HCEC 1CT (cell line): ENCODE measurements at regions not wholly inside any gene's neighbourhood (a gene's known extent, or its start where the extent isn't known, plus 50 kb on each side); places are given as distances from the start of the nearest gene placed in this dataset.
"Not testable (repeated sequence)": the region's sequence is repeated elsewhere in the genome, so short reads cannot be mapped to it uniquely, and the experiment has no call there.

Source experiments
- DNase-seq: peaks from one replicate; pipeline ENCODE4 v3.0.0-alpha.2; 2017

DNA sequence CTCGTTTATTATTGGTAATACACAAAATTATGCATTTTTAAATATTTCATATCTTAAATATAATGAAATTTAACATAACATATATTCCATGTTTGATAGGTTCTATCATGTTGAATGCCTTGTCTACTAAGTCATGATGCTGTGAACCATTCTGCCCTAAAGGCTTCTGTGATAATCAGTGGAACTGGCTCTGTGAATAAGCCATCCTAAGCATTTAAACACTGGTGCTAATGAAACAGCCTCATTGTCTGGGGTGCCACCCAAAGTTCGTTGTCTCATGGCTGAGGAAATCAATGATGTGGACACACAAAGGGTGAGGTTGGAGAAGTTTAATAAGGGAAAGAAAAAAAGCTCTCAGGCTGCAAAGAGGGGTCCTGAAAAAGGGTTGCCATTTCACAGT, 264.7 kb upstream of the ZRANB2 start:
- no peak for DNase-seq

DNA sequence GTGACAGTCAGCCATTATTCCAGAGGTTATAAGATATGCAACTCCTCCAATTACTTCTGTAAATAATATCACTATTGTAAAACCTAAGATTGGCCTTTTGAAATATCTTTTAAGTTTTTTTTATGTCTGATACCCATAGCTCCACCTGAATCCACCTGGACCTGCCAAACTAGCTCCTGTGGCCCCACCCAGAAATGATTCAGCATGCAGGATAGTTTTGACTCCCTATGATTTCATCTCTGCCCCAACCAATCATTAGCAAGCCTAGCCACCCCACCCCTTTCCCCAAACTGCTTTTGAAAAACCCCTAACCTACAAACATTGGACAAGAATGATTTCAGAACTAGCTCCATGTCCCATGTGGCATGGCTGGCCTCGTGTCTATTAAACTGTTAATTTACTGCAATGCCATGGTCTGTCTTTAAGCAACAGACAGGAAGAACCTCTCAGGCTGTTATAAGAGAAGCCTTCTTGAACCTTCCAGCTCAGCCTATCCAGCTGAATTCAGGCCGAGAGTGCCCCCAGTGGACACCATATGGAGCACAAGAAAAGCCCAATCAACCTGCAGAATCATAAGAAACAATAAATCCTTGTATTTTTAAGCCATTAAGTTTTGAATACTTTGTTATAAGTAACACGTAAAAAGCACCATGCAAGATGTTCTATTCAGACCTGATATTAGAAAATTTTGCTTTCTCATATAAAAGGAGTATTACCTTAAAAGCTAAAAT, 263.0 kb upstream of the ZRANB2 start:
- no peak for DNase-seq

DNA sequence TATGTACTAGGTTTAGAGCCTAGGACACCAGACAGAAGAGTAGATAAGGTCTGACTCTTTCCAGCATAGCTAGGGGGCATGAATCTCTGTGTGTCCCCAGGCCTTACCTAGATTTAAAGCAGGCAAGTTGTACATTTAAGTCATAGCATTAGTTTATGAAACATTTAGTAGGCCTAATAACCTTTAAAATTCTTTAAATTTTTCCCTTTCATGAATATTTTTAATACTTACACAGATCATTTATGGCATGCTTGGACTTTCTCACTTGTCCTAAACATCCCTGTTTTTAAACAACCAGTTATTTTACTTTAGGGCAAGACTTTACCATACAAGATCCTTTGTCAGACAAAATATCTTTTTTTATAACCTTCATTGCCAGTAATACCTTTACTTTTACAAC, 258.4 kb upstream of the ZRANB2 start:
- peak; percentile 13 for DNase-seq

DNA sequence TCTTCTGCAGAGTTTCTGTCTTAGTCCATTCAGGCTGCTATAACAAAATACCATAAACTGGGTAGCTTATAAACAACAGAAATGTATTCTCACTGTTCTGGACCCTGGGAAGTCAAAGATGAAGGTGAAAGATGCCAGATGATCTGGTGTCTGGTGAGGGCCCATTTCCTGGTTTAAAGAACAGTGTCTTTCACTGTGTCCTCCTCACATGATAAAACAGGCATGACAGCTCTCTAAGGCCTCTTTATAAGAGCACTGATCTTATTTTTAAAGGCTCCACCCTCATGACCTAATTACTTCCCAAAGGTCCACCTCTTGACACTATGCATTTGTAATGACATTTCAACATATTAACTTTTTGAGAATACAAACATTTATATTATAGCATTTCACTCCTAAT, 250.2 kb upstream of the ZRANB2 start:
- no peak for DNase-seq

DNA sequence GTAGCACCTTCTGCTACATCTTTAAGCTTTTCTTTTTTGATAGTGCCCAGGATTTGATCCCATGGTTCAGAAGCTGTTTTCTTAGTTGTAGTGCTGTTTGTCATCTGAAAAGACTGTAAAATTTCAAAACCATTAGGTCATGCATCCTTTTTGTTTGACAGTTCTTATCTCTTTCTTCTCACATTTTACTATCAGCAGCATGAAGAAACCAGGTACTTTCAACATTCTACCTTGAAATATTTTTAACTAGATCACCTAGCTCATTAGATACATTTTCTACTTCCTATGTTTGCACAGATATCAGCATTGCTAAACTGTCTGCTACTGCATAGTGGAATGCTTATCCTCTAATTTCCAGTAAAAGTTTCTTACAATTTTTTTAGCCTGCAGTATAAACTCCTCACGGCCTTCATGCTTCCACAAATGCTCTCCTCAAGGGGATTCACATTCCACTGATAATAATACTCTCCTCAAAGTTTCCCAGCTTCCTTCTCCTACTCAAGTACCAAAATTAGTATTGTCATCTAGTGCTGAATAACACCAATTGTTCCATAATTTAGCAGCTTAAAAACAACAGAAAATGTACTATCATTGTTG, 243.9 kb upstream of the ZRANB2 start:
- DNase-seq = no peak

DNA sequence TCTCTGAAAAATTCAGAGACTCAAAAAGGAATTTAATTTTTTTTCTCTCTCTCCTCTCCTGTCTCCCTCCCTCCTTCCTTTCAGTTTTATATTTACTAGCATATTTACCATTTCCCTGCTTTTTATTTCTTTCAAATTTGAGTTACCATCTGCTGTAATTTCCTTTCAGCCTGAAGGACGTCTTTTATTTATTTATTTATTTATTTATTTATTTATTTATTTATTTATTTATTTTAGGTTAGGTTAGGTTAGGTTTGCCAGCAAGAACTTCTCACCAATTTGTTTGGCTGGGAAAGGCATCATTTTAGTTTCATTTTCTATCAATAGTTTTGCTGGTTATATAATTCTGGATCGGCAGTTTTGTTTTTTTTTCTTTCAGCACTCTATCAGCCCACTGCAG, 231.7 kb upstream of the ZRANB2 start:
- peak; percentile 9 for DNase-seq

DNA sequence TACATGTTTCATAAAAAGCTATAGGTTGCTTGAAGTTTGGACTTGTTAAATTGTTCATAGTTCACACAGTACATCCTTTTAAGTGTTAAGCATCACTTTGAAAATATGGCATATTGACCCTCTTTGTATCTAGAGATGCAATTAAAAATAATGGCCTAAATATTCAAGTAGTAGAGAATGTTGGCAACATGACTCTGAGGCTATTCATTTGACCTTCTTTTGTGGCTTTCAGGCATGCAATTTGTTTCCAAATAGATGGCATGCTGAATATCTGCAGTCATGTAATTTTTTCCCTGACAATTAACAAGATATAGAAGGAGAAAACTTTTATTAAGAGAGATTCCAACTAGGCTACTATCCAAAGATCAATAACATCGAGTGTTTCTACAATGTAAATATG, 230.5 kb upstream of the ZRANB2 start:
- DNase-seq = peak; percentile 59

DNA sequence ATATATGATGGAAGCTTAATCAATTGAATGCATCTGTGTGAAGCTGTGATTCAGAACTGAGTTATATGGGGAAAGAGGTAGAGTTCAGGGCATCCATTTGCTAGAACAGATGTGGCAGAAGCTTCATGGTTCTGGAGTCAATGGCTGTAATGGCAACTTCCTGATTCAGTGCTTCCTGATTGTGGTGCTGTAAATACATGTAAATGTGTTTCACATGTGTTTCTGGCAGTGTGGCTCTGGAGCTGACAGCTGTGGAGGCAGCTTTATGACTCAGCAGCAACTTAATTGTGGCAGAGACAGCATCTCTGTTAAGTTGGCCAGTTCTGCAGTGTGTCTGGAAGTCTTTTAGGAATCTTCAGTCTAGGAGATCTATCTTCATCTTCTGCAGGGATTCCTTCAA, 226.6 kb upstream of the ZRANB2 start:
- peak; percentile 91 for DNase-seq

DNA sequence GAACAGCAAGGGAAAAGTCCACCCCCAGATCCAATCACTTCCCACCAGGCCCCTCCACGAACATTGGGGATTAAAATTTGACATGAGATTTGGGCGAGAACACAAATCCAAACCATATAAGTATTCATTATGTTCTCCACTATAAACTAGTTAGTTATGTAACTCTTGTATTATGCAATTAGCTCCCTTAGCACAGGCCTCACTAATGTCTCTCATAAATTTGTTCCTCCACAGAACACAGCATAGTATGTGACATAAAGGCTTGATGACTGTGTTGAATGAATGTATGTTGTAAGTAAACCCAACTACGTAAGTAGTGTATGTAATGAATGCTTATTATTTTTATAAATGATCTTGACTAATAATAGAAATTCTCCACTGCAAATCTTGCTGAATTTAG, 223.3 kb upstream of the ZRANB2 start:
- DNase-seq = peak; percentile 25

DNA sequence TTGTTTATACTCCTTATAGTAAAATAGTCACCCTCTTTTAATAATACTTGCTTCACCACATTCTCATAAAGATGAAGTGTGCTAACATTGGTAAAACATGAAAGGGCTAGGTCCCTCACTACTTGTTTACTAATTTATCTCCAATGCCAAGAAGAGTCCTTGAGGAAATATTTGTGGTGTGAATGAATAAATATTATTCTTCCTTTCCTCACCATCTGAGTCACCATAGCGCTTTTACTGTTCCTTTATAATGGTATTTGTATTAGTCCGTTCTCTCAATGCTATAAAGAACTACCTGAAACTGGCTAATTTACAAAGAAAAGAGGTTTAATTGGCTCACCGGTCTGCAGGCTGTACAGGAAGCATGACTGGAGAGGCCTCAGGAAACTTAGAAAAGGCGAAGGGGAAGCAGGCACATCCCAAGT, 222.8 kb upstream of the ZRANB2 start:
- DNase-seq = peak; percentile 80

DNA sequence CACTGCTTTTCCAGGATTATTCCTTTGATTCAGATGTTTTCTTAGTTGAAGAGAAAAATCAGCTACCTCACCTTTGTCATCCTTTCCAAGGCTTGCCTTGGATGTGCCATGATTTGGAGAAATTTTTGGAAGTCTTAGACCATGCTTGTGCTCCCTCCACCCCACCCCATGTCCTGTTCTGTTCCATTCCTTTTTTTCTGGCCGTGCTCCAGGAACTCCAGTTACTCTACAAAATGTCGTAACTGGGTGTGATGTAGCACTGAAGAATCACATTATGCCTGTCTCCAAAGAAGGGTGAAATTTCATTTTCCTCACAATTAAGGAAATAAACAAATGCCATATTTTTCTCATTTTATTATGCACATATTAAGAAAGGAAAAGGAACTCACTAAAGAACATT, 217.8 kb upstream of the ZRANB2 start:
- peak; percentile 28 for DNase-seq

DNA sequence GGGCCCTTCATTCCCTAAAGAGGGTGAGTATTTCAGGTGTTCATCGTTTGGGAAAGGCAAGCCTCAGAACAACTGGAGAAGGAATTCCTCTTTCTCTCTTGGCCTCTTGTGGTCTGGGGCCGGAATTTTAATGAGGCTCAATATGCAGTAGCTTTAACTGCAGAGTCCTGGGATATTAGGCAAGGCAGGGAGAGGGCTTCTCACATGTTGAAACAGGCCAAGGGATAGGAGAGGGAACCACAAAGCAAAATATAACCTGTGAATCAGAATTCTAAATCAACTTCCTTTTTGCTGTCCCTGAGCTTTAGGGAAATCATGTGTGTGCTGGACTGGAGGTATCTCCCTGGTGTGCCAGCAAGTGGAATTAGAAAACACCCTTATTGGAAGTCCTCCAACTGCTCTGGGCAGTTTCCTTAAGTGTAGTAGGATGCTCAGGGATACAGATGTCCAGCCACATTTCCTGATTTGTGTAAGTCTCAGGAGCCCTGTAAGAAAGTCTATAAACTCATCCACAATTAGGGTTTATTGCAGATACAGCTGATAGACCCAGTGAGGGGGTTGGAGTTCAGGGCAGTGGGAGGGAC, 215.8 kb upstream of the ZRANB2 start:
- peak; percentile 12 for DNase-seq

DNA sequence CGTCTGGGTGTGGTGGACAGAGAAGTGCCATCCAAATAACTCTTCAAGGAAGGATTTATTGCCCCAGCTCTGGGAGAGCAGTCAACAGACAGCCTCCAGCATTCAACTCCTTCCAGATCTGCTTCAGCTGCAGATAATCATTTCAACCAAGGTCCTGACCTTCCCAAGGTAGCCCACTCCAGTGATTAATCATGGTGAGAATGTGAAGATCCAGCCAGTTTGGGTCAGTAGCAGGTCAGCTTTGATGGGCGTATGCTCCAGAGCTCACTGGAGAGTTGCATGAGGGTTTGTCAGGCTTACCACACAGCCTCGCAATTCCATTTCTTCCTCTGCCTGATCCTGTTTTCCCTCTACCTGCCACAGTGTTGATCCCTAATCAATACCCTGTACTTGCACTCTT, 214.5 kb upstream of the ZRANB2 start:
- no peak for DNase-seq

DNA sequence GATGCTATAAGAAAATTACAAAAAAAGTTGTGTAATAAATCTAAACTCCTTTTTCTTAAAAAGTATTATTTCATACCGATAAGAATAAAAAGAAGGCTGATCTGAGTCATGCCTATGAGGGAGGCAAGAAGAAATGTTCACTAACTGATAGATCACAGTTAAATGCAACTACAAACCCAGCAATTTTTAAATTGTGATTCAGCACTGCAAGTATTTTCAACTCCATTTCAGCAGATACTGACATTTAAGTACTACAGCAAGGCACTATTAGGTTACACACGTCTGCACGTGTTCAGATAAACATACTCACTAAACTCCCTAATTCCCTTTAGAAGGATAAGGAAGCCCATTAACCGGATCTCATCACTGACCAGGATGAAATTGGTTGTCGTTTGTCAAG, 213.3 kb upstream of the ZRANB2 start:
- DNase-seq = peak; percentile 49

DNA sequence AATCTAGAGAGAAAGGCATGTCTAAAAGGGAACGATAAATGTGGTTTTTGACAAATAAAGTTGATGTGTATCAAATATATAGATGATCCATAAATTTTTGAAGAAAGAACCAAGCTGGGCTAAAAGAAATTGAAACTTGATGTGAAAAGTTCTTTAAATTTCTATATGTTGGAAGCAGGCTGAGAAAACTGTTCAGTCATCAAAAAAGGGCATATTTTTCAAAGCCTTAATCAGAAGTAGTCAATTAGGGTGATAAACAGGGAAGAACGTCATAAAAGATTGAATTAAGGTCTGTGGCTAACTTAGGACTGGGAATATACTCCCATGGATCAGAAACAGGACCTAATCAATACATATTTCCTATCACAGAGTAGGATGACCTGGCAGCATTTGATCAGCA, 211.4 kb upstream of the ZRANB2 start:
- DNase-seq = no peak

DNA sequence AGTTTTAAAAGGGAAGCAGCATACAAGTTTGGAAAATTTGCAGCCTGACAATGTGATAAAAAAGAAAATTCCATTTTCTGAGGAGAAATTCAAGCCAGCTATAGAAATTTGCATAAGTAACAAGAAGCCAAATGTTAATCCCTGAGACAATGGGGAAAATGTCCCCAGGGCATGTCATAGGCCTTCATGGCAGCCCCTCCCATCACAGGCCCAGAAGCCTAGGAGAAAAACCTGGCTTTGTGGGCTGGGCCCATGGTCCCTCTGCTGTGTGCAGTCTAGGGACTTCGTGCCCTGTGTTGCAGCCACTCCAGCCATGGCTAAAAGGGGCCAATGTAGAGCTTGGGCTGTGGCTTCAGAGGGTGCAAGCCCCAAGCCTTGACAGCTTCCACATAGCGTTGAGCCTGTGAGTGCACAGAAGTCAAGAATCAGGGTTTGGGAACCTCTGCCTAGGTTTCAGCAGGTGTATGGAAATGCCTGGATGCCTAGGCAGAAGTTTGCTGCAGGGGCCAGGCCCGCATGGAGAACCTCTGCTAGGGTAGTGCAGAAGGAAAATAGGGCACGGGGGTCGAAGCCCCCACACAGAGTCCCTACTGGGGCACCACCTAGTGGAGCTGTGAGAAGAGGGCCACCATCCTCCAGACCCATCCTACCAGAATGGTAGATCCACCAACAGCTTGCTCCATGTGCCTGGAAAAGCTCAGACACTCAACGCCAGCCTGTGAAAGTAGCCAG, 209.8 kb upstream of the ZRANB2 start:
- DNase-seq = not testable (repeated sequence)

DNA sequence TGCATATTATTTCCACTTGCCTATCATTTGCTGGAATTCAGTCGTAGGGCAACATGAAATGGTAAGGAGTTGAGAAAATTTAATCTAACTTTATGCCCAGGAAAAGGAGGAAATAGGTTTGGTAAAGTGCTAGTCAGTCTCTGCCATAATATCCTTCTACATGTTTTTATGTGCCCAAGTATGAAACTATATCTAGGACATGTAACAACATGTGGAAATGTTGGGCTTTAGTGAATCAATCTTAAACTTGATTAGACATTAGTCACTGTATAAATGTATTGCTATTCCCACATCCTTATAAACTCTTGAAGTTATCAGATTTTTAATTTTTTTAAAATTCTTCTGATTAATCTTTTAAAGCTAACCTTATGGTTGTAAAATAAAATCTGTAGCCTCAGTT, 204.7 kb upstream of the ZRANB2 start:
- no peak for DNase-seq

DNA sequence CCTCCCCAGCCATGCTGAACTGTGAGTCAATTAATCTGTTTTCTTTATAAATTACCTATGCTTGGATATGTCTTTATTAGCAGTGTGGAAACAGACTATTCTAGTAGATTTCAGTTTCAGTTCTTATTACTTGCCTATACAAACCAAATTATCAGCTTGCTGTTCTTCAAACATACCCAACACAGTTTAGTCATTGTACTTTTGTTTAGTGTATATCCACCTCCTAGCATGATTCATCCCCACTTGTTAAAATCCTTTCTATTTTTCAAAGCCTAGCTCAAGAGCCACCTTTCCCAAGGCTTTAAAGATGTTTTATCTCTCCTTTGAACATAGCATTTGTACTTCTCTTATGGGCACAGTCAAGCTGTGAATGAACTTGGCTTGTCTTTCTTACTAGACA, 195.6 kb upstream of the ZRANB2 start:
- DNase-seq = no peak

DNA sequence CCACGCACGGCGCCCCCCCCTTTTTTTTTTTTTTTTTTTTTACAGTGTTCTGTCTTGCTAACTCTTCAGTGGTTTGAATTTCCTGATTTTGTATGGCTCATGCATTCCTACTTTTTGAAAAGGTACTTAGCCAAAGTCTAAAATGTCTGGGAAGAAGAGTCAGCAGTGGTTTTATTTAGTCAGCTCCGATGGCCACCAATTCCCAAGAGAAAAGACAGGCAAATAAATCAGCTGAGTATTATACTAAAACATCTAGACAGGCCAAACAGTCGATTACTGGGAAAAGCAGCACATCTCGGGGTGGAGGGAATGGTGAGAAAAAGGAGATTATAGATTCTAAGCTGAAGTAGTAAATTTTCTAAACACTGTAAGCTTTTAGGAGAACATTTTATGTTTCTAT, 192.5 kb upstream of the ZRANB2 start:
- DNase-seq = no peak

DNA sequence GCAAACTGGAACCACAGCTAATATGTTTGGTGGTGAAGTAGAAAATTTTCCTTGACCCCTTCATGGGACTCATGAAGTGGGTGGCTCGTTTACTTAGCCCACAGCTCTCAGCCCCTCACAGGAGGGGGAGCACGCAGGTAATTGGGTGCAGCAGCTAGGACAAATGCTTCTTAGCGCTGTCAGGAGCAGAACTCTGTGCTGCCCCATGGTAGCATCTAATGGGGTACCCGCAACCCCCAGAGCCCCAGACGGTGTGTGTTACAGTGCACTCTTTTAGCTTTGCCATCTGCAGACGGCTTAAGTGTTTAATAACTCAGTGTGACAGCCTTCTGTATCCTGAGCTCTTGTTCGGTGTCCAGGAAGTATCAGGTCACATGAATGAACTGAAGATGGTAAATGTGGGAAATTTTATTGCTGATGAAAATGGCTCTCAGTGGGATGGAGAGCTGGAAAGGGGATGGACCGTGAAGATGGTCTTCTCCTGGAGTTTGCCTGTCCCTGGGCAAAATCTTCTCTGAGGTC, 189.6 kb upstream of the ZRANB2 start:
- DNase-seq = no peak

DNA sequence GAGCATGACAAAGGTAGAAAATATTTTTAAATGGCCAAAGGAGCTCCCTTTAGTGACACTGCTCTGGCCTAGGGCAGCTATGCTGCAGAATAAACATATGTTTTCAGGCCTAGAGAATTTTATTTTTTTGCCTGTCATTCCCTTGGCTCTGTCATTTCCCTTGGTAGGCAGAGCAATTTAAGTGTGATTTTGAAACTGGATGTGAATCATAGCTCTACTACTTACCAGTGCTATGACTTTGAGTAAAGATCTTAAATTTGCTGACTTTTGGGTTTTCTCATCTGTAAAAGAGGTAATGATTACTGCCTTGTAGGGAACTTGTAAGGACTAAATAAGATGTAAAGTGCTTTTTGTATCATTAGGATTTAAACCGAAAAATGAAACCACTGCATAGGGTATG, 189.0 kb upstream of the ZRANB2 start:
- peak; percentile 50 for DNase-seq

DNA sequence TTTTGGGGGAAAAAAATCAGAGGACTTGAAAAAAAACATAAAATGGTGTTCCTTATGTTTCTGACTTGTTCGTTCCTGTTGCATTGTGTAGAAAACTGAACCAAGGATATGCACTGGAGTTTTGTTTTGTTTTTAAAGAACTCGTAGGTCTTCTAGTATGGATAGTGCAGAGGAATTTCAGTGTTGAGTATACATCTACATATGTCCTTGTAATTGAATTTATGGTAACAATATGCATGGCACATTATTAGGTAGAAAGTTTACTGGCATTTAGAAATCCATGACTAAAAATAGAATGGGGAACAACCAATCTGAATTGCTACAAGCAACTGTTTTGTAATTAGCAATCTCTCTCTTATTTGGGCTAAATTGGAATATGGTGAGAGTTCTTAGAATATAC, 188.3 kb upstream of the ZRANB2 start:
- no peak for DNase-seq

DNA sequence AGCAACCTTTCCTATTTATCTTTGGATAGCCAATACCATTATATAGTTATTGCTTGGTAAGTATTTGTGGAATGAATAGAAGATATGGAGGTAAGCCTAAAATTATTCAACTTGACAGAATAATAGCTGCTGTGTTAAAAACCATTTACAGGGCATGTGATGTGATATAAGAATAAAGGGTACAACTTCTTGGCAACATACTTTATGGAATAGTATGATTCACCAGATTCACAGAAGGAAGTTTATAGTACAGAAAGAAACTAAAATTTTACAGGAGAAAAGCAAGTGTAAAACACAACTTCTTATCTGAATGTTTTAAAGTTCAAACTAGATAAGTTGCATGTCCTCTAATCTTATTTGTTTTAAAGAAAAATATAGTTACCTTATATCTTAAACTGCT, 186.4 kb upstream of the ZRANB2 start:
- no peak for DNase-seq

DNA sequence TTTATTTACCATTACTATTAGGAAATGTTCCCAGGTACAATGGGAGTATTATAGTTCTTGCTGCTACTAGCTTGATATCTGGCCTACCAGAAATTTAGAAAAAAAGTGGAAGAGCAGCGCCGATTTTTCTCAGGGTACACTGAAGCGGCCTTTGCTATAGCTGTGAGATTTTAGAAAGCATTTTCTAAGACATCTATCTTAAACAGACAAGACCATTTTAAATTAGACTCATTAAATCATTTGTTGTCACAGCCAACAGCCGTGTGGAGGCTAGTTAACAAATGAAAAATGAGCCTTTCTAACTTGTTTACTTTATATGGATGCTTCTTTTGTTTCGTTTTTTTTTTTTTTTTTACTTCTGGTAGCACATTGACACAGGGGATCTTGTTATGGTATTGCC, 183.2 kb upstream of the ZRANB2 start:
- no peak for DNase-seq
